HepG2 (cell line): ENCODE measurements at regions not wholly inside any gene's neighbourhood (a gene's known extent, or its start where the extent isn't known, plus 50 kb on each side); places are given as distances from the start of the nearest gene placed in this dataset.

Experiments used
- ESRRA ChIP-seq: sonication (generic); formaldehyde crosslinking; IDR thresholded peaks from 2 replicates; pipeline ENCODE4 v1.5.1; 2020; ENCODE audit warnings: mild to moderate bottlenecking, low read depth, missing genetic modification reagents
- HINFP ChIP-seq: sonication (generic); formaldehyde crosslinking; IDR thresholded peaks from 2 replicates; pipeline ENCODE4 v1.4.0; 2020; ENCODE audit warnings: low read depth, mild to moderate bottlenecking, missing genetic modification reagents
- TARDBP ChIP-seq: sonication (generic); formaldehyde crosslinking; IDR thresholded peaks from 2 replicates; pipeline ENCODE4 v1.8.0; 2022; ENCODE audit warnings: mild to moderate bottlenecking, missing genetic modification reagents

DNA sequence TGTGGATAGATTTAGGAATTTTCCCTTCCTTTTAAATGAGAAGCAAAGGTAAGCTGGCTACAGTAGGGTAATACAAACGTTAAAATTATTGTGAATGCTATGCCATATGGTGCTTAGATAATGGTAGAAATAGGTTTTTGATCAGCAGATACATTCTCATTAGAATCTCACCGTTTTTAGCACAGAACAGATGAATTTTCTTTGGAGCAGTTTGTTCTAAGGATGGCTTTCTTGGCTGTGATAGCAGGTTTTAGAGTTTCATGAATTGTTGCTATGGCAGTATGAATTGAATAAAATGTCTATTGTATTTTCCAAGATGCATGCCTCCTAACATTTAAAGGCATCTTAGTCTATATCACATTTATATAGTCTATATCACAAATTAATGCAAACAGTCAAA lies 1394.5 kb downstream of the EPHA7 start:
- TF ChIP-seq HINFP (CRISPR knock-in tag) (no peak), TARDBP (CRISPR knock-in tag) (no peak), ESRRA (no peak)
